Suppressor macrophage treated with lipopolysaccharide for 4 hours (primary cell): ENCODE measurements at regions not wholly inside any gene's neighbourhood (a gene's known extent, or its start where the extent isn't known, plus 50 kb on each side); places are given as distances from the start of the nearest gene placed in this dataset.

Experiments used
- DNase-seq: peaks from one replicate; pipeline ENCODE4 v3.0.0-alpha.2; 2020

DNA sequence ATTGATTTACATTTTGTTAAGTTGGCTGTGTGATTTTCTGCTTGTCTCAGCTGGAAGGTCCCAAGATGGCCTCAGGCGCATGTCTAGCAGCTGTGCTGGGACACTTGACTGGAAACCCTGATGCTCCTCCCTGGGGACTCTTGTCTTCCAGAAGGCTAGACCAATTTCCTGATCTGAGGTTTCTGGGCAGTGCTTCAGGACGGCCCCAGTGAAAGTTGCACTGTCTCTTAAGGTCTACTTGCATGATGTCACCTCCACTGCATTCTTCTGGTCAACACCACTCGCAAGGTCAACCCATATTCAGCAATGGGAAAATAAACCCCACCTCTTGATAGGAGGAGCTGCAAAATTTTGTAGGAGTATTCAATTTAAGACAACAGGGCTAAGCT, 116.0 kb downstream of the SALL1 start:
- DNase-seq = no peak

DNA sequence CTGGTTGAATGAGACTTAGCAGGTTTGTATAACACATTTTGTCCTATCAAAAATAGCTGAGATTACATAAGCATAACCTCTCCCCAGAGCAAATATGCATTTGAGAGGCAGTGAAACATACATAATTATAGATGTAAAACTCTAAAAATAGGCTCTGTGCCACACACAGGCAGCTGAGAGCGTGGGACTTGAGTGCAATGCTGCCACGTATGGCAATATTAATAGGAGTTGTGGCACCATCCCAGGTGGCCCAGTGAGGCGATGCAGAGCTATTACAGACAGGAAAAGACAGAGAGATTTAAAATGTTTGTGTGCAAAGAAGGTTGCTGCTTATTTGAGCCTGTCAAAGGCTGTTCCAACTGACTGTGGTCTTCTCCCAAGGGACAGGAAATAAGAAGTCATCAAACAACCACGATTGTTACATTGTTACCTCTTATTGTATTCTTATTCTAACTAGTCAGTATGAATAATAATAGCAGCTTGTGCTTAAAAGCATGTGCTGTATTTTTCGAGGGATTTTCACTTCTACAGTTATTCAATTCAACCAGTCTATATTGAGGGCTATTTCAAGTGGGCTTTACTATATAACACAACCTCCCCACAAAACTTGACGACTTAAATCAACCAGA, 116.5 kb downstream of the SALL1 start:
- DNase-seq = no peak

DNA sequence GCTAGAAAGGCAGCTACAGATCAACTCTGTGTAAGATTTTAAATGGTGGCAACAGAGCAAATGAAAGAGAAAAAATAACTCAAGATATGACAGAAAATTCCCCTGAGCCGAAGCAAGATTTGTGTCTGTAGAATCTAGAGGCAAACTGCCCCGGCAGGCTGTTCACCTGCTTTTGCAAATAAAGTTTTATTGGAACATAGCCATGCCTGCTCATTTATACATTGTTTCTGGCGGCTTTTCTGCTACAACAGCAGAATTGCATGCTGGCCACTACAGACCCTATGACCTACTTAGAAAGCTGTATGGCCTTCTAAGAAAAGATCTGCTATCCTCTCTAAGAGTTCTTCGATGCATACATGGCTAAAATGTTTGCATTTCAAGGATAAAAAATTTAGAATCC, 119.5 kb downstream of the SALL1 start:
- DNase-seq = no peak

DNA sequence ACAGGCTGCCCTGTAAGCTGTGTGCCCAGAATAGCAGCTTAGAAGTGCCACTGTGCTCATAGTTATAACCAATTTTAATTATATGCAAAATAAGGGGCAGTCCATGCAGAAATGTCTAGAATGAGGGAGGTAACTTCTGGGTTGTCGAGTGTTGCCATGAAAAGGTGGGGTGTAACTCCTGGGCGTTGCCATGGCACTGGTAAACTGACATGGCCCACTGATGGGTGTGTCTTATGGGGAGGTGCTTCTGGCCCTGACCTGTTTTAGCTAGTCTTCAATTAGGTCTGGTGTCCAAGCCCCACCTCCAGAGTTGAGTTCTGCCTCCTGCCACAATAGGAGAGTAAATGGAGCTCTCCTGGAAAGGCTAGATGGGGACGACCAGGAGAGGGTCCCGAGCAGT, 120.6 kb downstream of the SALL1 start:
- no peak for DNase-seq

DNA sequence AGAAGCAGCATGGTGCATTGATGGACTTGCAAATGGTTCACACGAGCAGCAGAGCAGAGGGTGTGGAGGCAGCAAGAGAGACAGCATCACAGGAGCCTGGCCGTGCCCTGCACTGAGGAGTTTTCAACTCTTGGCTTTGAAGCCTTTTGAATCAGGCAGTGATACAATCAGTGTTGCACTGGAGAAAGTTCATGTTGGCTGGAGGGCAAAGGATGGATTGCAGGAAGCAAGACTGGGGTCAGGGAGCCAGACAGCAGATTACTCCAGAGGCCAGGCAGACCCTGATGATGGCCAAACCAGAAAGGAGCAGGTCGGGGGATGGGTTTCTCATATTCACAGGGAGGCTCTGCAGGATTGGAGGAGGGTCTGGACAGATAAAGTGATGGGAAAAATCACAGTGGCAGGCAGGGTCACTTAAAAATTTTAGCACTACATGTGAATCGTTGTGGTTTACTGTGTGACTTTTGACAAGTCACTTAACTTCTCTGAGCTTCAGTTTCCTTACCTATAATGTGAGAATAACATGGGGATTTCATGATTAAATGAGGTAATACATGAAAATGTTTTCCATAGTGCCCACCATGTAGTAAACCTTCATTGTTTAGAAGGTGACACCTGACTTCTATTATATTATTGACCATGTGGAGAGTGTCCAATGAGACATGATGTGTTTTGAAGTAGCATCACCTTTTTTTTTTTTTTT, 125.3 kb downstream of the SALL1 start:
- no peak for DNase-seq

DNA sequence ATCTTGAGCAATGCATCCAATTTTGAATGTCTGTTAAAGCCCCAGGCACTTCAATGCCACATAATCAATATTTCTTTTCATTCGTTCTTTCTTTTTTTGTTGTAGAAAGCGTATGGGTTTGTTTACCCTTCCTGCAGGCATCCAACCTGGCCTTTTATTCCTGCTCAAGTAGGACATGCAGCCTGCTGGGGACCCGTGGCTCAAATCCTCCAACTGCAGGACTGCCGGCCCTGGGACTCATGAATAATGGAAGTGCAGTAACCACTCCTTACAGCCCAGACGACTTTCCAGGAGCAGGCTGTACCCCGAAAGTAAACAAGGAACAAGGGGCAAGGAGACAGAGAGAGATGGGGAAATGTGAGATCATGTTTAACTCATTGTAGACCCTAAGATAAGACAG, 126.4 kb downstream of the SALL1 start:
- no peak for DNase-seq

DNA sequence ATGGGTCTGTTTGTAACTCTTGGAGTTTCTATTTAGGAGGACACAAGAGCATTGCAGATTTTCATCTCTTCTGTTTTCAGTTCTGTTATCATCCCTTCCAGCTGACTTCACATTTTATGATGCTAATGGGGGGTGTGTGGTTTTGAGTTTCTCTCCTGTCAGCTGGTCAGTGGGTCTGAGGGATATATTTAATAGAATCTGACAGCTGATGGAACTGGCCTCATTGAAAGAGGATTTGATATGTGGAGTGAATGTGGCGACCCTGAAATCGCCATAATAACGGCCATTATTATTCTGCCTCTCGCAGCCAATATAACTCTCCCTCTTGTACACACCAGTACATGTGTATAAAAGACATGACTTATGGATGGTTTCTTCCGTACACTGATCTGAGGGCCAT, 128.1 kb downstream of the SALL1 start:
- DNase-seq = no peak

DNA sequence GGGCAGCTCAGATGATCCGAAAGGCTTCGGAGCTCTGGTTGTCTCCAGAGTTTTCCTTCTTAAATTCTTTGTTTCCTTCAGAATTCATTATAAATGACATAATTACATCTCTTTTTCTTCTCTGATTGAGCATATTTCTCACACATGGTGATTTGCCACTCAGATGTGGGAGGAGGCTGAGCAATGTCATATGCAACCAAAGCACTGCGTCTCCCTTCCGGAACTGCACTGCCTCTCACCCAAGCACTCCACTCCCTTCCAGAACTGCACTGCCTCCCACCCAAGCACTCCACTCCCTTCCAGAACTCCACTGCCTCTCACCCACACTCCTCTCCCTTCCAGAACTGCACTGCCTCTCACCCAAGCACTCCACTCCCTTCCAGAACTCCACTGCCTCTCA, 131.5 kb downstream of the SALL1 start:
- DNase-seq = no peak

DNA sequence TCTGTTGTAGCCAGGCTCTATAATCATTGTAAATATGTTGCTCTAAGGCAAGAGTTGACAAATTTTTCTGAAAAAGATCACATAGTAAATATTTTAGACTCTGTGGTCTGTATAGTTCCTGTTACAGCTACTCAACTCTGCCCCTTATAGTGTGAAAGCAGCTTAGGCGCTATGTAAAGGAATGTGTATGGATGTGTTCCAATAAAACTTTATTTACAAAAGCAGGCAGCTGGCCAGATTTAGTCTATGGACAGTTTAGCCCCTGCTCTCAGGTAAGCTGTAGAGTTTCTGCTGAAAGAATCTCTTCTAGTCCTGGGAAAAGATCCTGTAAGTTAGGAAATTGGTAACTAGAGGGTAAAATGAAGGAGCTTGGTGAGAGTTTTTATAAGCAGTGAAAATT, 133.1 kb downstream of the SALL1 start:
- DNase-seq = no peak

DNA sequence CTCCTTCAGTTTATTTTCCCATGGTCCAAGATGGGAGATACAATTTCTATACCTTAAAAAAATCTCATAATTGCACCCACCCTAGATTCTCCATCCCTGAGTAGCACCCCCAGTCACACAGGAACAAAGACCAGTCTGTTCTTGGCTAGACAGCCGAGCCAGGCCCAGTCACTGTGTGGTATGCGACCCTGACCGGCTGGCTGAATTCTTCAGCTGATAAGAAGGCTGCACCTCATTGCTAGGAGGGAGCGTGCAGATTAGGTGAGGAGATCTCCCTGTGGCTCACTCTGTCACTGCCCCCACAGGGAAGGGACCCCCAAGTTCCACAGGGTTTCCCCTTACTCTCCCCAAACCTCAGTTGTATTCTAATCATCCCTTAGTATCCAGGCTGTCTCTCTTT, 138.7 kb downstream of the SALL1 start:
- no peak for DNase-seq

DNA sequence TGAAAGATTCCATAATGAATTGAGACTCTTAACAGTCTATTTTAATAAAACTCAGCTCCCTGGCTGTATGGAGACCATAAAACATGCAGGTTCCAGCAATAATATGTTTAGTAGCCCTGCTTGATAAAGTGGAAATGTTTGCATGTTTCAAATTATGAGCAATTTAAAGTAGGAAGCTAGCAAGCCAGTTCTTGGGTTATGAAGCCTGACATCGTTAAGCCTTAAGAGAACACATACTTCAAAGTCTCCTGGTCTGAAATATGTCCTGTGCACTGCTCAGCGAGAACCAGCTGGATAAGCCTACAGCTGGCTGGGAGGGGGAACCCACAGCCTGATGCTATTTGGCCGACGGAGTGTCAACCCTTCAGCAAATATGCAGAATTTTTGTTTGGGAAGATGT, 140.3 kb downstream of the SALL1 start:
- DNase-seq = no peak

DNA sequence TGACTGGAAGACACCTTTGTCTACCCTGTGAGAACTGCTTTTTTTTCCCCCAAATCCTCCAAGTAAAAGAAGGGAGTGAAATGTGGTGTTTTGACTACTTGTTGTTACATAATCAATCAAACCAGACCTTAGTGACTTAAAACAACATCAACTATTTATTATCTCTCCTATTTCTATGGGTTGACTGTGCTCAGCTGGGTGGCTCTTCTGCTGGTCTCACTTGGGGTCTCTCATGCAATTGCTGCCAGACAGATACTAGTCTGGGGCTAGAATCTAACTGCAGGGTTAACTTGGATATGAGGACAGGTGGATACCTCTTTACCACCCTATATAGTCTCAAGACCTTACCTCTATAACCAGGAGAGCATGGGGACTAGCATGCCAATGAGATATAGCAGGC, 141.3 kb downstream of the SALL1 start:
- DNase-seq = no peak

DNA sequence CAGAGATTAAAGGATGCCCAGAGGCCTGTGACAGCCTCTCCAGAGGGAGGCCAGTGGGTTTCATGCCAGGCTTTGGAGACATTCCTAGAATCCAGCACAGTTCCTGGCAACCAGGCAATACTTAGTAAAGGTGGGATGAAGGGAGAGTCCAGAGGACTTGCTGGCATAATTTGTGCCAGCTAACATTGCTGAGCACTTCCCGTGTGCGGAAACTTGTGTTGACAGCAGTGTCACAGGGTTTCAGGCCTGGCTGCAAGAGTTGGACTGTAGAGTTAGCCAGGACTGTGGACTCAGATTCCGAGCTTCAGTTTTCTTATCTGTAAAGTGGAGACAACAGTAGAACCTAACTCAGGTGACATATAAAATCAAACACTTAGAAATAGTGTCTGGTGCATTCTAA, 141.7 kb downstream of the SALL1 start:
- no peak for DNase-seq

DNA sequence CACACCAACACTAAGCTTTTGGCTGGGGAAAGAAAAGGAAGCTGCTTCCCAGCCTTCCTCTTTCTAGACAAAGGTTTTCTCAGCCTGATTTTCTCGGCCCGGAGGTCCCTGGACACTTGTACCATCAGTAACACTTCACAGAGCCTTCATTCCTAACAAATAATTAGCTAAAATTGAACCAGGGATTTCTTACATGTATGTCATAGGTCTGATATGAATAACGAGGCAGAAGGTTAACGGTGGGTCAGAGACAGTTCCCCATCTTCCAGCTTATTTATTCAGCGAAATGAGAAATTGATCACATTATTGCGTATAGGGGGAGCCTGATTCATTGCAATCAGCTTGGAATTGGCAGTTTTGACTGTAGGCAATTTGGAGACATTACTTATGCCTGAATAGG, 142.5 kb downstream of the SALL1 start:
- no peak for DNase-seq

DNA sequence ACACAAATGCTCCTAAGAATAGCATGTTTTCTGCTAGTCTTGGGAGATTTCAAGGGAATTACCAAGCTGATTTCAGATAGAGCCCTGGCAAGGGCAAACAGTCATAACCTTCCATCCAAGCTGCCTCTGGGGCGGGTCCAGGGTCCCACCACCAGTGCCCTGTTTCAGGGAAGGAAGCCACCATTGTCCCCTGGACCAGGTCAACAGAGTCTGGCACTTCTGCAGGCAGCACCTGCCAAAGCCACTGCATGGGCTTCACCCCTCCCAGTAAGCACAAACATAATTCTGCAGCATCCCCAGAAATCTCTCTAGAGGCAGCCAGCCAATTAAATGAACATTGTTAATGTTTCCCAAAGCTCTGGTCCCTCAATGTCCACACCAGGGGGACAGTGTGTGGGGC, 143.0 kb downstream of the SALL1 start:
- no peak for DNase-seq

DNA sequence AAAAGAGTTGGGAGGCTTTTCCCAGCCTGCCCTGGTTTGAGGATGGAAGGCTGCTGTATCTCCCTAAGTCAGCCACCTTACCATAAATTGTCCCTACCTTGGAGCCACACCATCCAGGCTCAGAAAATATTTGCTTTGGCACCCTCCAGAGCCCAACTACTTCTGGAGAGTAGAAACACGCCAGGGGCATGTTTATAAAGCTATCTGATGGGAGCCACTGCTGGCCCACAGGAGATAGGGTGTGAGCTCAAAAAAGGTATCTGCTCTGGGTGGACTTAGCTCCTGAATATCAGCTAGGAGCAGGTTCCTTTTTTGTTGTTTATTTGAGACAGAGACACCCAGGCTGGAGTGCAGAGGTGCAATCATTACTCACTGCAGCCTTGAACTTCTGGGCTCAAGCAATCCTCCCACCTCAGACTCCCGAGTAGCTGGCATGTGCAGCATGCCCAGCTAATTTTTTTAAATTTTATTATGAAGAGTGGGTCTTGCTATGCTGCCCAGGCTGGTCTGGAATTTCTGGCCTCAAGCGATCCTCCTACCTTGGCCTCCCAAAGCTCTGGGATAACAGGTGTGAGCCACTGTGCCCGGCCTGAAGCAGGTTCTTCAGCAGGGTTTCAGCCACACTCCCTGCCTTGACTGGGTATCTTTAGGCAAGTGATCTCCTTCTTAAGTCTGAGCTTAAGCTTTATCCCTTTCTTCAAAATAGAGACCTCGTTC, 147.1 kb downstream of the SALL1 start:
- no peak for DNase-seq

DNA sequence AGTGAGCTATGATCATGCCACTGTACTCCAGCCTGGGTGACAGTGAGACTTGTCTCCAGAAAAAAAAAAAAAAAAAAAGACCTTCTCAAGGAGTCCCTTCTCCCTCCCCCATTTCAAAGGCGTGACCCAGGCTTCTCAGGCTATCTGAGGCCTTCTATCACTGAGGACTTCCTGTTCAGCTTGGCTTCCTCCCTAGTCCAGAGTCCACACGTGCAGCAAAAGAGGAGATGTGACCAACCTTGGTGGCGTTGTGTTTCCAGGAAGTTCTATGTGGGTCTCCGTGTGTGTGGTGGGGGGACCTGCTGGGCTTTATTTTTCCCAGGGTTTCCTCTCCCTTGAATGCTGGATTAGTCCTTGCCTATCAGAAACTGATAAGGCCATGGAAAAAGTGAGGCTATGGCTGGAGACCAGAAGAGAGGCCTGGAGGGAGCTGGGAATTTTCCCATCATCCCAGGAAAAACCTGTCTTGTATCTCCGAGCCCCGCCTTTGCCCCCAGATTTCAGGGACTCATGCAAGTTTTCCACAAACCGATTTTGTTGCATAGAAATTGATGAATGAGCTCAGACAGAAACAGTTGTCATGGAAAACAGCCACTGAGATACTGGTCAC, 148.1 kb downstream of the SALL1 start:
- no peak for DNase-seq

DNA sequence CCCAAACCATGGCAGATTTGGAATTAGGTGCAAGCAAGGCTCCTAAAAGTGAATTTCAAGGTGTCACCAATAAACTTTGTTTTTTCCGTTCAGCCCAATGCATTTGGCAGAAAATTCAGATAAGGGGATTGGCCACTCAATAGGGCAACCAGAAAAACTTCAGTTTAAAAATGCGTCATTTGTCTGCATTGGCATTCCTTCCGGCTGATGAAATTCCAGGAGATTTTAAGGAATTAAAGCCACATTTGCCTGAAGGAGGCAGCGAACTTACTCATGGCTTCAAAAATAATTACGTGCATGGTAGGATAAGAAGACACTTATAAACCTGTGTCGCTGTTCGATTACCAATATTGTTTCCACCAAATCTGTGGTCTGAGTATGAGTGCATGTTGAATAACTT, 151.9 kb downstream of the SALL1 start:
- no peak for DNase-seq

DNA sequence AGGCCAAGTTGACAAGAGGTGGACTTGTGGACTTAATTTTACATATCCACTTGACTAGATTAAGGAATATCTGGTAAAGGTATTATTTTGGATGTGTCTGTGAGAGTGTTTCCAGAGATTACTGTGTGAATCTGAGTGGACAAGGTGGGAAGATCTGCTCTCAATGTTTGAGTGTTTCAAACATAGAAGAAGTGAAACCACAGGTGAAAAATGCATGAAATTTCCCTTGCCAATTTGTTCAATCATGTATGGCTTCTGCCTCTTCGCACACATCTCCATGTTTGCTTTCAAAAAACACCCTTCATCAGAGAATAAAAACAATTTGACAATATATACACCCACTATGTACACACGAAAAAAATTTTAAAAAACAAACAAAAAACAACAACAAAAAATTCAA, 152.7 kb downstream of the SALL1 start:
- no peak for DNase-seq

DNA sequence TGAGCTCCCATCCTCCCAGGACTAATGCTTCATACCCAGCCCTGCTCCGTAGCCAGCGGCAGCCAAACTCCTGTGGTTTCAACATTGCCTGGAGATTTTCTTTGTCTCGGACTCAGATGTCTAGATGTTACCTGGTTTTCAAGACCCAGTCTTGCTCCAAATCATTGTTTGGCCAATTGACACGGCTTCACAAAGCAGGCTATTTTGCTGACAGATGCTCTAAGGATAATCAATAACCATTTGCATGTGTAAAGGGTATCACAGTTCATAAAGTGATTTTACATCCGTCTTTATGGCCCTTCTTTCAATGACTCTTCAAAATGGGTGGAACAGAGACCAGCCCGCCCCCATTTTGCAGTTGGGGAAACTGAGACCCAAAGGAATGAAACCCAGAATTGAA, 153.4 kb downstream of the SALL1 start:
- DNase-seq = no peak

DNA sequence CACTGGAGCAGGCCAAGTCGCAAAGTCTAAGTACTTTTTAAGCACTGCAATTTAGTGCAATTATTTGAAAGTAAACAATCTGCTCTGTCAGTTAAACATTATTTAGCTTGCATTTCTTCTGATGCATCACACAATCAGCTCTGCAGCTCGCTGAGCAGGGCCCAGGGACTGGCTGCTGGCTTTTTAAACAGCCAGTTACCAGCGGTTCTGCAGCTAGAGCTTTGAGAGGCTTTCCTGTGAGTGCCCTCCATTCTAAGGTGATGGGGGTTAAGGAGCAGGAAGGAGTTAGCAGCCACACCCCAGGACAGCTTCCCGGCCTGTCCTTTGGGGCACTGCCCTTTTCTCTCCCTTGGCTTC, 154.3 kb downstream of the SALL1 start:
- no peak for DNase-seq

DNA sequence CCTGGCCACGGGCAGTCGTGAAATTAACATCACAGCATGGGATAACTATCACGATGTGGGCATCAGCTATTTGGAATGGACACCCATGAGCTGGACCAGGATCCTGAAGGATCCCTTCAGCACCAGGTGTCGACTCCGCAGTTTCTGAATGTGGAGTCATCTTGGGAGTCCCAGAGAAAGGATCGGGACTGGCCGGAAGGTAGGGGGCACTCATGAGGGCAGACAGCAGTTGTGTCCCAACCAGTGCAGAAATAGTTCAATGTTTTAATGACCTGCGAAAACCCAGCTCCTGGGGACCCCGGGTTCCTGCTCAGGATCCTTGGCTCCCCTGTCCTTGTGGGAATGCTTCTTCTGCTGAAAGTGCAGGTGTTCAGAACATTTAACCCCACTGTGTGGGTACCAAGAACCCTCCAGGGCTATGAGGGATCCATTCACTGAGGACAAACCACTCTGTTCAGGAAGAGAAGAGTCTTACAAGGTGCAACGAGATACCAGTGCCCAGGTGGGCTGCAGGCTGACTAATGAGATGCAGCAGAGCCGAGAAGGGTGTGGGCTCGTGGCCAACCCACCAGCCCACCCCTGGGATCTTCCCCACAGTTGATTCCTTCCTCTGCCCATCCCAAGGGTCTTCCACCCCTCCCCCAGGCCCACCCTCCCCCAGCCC, 154.8 kb downstream of the SALL1 start:
- DNase-seq = no peak

DNA sequence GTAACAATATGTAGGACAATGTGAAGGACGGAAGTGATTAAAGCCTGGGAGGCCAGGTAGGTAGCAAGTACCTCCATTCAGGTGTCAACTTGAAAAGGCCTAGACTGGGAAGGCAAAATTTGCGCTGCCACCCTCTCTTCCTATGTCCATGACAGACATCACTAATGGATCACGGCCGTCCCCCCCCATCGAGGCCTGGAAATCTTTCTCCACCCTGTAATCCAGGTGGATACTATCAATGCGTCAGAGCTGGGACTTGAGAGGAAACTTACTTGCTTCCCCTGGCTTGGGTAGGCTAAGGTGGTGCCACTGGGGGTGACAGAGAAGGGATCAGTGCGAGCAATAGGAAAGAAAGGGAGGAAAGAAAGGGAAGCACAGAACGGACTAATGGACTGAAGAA, 156.1 kb downstream of the SALL1 start:
- no peak for DNase-seq
